Cardiac muscle cell (in vitro differentiated cells and primary cell): ENCODE measurements at regions not wholly inside any gene's neighbourhood (a gene's known extent, or its start where the extent isn't known, plus 50 kb on each side); places are given as distances from the start of the nearest gene placed in this dataset.

ENCODE experiments used
- DNase-seq, 2 donors: peaks; one replicate each; pipeline versions ENCODE4 v3.0.0 to v3.0.0-alpha.2; 2010 to 2017; ENCODE audit warnings: low read depth in 1 of 2, low spot score in 1 of 2
- H3K27ac ChIP-seq: fragments of 200-600 bp; sonication (generic); 2 replicates; pipeline ENCODE4 v1.5.1; 2016
- H3K27me3 ChIP-seq: fragments of 200-600 bp; sonication (generic); 2 replicates; pipeline ENCODE4 v1.6.0; 2016; ENCODE audit warnings: control low read depth
- H3K36me3 ChIP-seq: fragments of 200-600 bp; sonication (generic); 2 replicates; pipeline ENCODE4 v1.5.1; 2016; ENCODE audit warnings: control low read depth
- H3K4me1 ChIP-seq: fragments of 200-600 bp; sonication (generic); 2 replicates; pipeline ENCODE4 v1.8.1; 2017; ENCODE audit warnings: low read depth, mild to moderate bottlenecking, mixed run types
- H3K4me3 ChIP-seq: fragments of 200-600 bp; sonication (generic); 2 replicates; pipeline ENCODE4 v1.5.1; 2016; ENCODE audit warnings: mild to moderate bottlenecking
- H3K9me3 ChIP-seq: fragments of 200-600 bp; sonication (generic); 2 replicates; pipeline ENCODE4 v1.5.1; 2017; ENCODE audit warnings: low read depth, mild to moderate bottlenecking, control low read depth
- CTCF ChIP-seq: IDR thresholded peaks from 2 replicates; pipeline ENCODE4 v1.5.1; 2012; ENCODE audit warnings: low read depth, mild to moderate bottlenecking, low read length

- Histone ChIP-seq H3K36me3 (no peaks in the 10 kb centered on the region), H3K27ac (no peak overlapping the region), H3K9me3 (no peaks in the 10 kb centered on the region), H3K27me3 (no peaks in the 10 kb centered on the region), H3K4me3 (no peak overlapping the region), H3K4me1 (no peaks in the 10 kb centered on the region)
- TF ChIP-seq CTCF: no peak
- no peak for DNase-seq
These were observed 64.2 kb upstream of the SYTL5 start for GRCh38 chrX:37942170-37942569.

GRCh38 chrX:37943554-37944344 is 62.6 kb upstream of the SYTL5 start:
- DNase-seq: no peak
- no peak for TF ChIP-seq CTCF
- Histone ChIP-seq H3K9me3 (no peaks in the 10 kb centered on the region), H3K36me3 (no peaks in the 10 kb centered on the region), H3K4me1 (no peaks in the 10 kb centered on the region), H3K27ac (no peak overlapping the region), H3K27me3 (no peaks in the 10 kb centered on the region), H3K4me3 (no peak overlapping the region)

DNA sequence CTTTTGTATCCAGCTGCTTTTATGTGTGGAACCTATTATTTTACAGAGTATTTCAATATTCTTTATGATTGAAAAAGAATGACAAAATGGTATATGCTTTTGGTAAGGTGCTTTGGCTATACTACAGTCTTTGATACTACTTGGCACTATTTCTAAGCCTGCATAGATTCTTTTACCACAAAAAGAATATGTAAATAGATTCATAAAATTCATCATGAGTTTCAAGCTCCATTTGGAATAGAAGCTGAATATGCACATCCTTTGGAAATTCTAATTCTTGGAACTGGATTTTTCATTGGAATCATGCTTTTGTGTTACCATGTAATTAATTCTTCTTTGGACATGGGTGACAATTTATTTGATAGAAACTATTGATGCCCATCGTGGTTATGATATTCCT is 60.2 kb upstream of the SYTL5 start:
- Histone ChIP-seq H3K36me3 (no peaks in the 10 kb centered on the region), H3K9me3 (no peaks in the 10 kb centered on the region), H3K27ac (no peak overlapping the region), H3K4me1 (no peaks in the 10 kb centered on the region), H3K4me3 (no peak overlapping the region), H3K27me3 (no peaks in the 10 kb centered on the region)
- no peak for TF ChIP-seq CTCF
- DNase-seq: no peak

GRCh38 chrX:37955273-37955672 is 51.1 kb upstream of the SYTL5 start:
- no peak for DNase-seq
- H3K36me3 ChIP-seq: no peaks in the 10 kb centered on the region
- H3K27me3 ChIP-seq: no peaks in the 10 kb centered on the region
- TF ChIP-seq CTCF: no peak
- H3K4me3 ChIP-seq: no peak overlapping the region
- no peaks in the 10 kb centered on the region for H3K9me3 ChIP-seq
- H3K4me1 ChIP-seq: no peaks in the 10 kb centered on the region
- no peak overlapping the region for H3K27ac ChIP-seq

- no peak overlapping the region for H3K4me3 ChIP-seq
- H3K27me3 ChIP-seq: no peaks in the 10 kb centered on the region
- no peaks in the 10 kb centered on the region for H3K4me1 ChIP-seq
- H3K27ac ChIP-seq: no peak overlapping the region
- DNase-seq: no peak
- no peak for TF ChIP-seq CTCF
- no peaks in the 10 kb centered on the region for H3K9me3 ChIP-seq
- H3K36me3 ChIP-seq: no peaks in the 10 kb centered on the region
These were observed 50.1 kb upstream of the SYTL5 start for GRCh38 chrX:37956223-37956622.
